NCI-H524 treated with DMSO at 0.1 percent for 48 hours (cell line): ENCODE measurements at regions not wholly inside any gene's neighbourhood (a gene's known extent, or its start where the extent isn't known, plus 50 kb on each side); places are given as distances from the start of the nearest gene placed in this dataset.
"Not testable (repeated sequence)": the region's sequence is repeated elsewhere in the genome, so short reads cannot be mapped to it uniquely, and the experiment has no call there.

Experiments used
- DNase-seq: peaks from one replicate; lab custom pipeline; 2025; lab: John Stamatoyannopoulos, UW

GRCh38 chr5:42989190-42989589, 50.9 kb downstream of the ANXA2R start:
- DNase-seq, result no peak

GRCh38 chr5:42988568-42988967, 51.6 kb downstream of the ANXA2R start:
- DNase-seq, result no peak

GRCh38 chr5:42985129-42986037, 54.7 kb downstream of the ANXA2R start:
- no peak for DNase-seq

- DNase-seq, result no peak
Measured at GRCh38 chr5:42984307-42984706, 55.8 kb downstream of the ANXA2R start.

GRCh38 chr5:42982107-42982622, 58.0 kb downstream of the ANXA2R start:
- DNase-seq, result peak; percentile 74

DNA sequence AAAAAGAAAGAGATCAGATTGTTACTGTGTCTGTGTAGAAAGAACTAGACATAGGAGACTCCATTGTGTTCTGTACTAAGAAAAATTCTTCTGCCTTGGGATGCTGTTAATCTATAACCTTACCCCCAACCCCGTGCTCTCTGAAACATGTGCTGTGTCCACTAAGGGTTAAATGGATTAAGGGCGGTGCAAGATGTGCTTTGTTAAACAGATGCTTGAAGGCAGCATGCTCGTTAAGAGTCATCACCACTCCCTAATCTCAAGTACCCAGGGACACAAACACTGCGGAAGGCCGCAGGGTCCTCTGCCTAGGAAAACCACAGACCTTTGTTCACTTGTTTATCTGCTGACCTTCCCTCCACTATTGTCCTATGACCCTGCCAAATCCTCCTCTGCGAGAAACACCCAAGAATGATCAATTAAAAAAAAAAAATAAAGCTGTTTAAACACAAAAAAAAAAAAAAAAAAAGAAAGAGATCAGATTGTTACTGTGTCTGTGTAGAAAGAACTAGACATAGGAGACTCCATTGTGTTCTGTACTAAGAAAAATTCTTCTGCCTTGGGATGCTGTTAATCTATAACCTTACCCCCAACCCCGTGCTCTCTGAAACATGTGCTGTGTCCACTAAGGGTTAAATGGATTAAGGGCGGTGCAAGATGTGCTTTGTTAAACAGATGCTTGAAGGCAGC, 58.6 kb downstream of the ANXA2R start:
- not testable (repeated sequence) for DNase-seq

DNA sequence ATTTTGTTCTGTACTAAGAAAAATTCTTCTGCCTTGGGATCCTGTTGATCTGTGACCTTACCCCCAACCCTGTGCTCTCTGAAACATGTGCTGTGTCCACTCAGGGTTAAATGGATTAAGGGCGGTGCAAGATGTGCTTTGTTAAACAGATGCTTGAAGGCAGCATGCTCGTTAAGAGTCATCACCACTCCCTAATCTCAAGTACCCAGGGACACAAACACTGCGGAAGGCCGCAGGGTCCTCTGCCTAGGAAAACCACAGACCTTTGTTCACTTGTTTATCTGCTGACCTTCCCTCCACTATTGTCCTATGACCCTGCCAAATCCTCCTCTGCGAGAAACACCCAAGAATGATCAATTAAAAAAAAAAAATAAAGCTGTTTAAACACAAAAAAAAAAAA, 59.1 kb downstream of the ANXA2R start:
- DNase-seq, result not testable (repeated sequence)

DNA sequence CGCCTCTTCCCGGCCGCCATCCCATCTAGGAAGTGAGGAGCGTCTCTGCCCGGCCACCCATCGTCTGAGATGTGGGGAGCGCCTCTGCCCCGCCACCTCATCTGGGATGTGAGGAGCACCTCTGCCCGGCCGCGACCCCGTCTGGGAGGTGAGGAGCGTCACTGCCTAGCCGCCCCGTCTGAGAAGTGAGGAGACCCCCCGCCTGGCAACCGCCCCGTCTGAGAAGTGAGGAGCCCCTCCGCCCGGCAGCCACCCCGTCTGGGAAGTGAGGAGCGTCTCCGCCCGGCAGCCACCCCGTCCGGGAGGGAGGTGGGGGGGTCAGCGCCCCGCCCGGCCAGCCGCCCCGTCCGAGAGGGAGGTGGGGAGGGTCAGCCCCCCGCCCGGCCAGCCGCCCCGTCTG, 59.7 kb downstream of the ANXA2R start:
- DNase-seq, result not testable (repeated sequence)

DNA sequence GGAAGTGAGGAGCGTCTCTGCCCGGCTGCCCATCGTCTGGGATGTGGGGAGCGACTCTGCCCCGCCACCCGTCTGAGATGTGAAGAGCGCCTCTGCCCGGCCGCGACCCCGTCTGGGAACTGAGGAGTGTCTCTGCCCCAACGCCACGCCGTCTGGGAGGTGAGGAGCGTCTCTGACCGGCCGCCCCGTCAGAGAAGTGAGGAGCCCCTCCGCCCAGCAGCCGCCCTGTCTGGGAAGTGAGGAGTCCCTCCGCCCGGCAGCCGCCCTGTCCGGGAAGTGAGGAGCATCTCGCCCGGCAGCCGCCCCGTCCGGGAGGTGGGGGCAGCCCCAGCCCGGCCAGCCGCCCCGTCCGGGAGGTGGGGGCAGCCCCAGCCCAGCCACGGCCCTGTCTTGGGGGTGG, 60.9 kb downstream of the ANXA2R start:
- not testable (repeated sequence) for DNase-seq

DNA sequence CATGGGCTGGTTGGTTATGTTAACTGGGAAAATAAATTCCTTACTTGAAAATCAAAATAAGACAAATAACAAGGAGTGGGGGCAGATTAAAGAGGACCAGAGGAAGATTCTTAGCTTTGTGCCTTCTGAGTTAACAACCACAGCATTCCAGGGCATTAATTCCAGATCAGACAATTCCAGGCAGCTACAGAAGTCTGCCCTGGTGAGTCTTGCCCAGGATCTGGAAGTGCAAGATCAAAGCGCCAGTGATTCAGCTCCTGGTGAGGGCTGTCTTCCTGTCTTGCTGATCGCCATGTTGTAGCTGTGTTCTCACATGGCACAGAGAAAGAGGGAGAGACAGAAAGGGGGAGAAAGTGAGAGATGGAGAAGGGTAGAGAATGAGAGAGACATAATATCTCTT, 65.6 kb downstream of the ANXA2R start:
- DNase-seq, result no peak

DNA sequence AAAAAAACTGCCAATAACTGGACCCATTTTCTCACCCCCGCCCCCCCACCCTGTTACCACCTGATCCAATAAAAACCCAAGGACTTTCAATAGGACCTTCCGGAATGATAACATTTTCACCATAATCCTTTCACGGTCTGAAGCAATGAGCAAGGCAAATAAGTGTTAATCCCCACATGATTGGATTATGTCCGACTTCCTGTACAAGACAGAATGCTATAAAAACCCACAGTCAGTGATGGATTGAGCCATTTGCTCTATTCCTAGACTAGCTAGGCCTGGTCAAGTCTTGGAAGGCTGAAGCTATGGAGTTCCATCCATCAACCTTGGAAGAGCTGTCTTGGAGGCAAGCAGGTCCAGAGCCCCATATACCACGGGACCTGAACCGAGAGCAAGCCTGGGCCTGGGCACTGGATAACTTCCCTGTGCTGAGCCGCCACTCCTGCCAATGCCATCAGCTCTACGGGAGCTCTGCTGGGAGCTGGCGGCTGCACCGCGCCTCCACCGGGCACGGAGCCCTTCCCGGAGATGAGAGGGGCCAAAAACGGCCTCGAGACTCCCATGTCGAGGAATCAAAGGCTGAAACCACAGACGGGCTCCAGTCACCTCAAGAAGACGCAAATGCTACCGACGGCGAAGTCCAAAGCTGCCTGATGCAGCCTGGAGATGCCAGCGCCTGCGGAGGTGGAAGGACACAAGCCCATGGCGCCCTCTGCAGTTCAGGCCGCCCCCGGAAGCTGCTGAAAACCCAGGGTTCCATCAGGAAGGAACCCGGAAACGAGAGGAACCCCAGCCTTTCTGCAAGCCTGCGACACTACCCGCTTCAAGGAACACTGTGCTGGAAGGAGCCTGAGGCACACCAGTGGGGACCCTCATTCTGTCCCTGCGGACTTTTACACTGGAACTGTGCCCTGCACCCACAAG, 69.2 kb downstream of the ANXA2R start:
- no peak for DNase-seq

DNA sequence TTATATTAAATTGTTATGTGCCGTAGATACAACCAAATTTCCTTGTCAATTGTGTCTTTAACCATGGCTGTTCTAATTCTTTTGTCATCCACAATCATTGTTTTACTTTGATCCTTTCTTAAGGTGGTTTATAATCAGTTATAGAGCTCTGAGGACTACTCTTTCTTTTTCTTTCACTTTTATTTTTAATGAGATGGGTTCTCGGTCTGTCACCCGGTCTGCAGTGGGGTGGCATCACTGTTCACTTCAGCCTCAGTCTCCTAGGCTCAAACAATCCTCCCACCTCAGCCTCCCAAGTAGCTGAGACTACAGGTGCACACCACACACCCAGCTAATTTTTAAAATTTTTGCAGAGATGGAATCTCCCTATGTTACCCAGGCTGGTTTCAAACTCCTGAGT, 74.2 kb downstream of the ANXA2R start:
- DNase-seq, result no peak

DNA sequence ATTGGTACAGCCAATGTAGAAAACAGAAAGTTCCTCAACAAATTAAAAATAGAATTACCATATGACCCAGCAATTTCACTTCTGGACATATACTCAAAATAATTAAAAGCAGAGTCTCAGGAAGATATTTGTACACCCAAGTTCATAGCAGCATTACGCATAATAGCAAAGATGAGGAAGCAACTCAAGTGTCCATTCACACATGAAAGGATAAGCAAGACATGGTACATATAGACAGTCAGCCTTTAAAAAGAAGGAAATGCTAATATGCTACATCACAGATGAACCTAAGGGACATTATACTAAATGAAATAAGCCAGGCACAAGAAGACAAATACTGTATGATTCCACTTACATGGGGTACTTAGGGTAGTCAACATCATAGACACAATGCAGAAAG, 76.7 kb downstream of the ANXA2R start:
- DNase-seq, result no peak

DNA sequence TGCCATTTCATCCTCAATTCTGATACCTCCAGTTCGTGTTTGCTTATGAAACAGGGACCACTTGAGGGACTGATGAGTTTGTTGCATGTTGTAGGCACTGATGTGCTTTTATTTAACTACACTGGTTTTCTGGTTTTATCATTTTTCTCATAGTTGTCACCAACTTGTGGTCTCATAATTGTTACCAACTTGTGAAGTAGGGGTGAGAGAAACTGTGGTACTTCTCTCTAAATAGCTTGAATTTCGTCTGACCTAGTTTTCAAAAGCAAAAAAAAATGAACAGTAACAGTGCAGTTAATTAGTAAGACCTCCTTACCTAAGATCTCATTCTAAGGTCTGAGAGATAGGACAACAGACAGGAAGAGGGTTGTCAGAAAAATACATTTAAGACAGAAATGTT, 78.0 kb downstream of the ANXA2R start:
- DNase-seq, result no peak

- DNase-seq, result no peak
Measured at GRCh38 chr5:42960506-42960905, 79.6 kb downstream of the ANXA2R start.

DNA sequence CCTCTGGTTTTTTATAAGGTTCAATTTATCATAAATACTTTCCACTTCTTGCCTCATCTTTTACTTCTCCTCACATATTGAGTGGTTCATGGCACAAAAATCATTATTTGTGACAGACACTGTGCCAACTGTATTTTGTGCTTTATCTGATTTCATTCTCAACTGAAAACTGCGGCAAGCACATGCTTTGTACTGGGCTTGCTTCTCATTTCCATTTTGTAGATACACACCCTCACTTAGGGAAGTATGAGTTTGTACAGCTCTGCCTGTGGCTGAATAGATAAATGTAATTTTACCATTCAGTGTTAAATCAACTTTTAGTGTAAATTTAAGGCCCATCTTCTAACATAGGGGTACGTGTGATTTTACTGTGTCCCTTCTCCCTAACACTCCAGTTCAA, 83.6 kb downstream of the ANXA2R start:
- no peak for DNase-seq

DNA sequence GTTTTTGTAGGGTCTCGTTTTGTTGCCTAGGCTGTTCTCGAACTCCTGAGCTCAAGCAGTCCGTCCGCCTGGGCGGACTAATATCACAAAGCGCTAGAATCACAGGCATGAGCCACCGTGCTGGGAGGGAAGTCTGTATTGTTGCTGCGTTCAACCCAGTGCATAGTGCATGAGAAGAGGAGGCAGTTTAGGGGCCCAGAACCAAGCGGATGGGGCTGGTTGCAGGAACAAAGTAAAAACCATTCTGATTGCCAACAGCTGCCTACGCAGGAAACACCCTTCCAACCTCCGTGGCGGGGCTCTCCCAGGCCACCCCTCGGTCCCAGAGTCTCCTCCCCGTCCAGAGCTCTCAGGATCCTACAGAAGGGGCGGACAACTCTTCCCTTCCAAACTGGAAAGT, 87.1 kb downstream of the ANXA2R start:
- DNase-seq, result no peak

- no peak for DNase-seq
Measured at GRCh38 chr5:42952578-42952974, 87.5 kb downstream of the ANXA2R start.

GRCh38 chr5:42951293-42951840, 88.8 kb downstream of the ANXA2R start:
- DNase-seq, result no peak

DNA sequence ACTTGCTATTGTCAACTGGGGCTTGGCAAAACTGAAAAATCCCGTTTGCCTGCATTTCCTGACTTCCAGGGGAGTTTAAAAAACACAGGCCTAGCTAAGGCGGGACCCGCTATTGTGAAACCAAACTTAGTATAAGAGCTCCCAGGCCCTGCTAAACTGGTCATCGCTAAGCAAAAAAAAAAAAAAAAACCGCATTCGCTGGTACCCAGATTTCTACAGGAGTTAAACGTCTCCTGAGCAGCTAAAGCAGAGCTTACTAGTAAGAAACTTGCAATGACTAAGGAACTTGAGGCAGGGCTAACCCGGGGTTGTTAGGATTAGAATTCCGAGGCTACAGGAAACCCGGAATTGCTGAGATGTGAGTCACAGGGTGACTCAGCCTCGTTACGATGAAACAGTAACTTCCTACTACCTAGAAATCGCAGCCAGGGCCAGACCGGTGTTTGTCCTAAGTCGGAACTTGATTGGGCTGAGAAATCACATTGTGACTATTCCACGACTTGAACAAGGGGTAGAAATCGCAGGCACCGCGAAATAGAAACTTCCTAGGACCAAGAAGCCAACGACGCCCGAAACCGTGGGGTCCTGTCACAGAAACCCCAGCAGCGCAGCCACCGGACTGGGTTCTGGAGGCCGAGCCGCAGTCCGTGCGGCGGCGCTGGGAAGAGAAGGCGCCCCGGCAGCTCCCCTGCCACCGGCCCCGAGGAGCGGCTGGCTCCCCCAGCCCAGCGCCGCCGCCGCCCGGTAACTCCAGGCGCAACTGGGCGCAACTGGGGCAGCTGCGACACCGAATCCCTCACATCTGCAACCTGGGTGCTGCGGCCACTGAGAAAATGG, 89.4 kb downstream of the ANXA2R start:
- DNase-seq, result peak; percentile 19

GRCh38 chr5:42950116-42950455, 90.0 kb downstream of the ANXA2R start:
- no peak for DNase-seq
